Mesendoderm (in vitro differentiated cells): ENCODE measurements at regions not wholly inside any gene's neighbourhood (a gene's known extent, or its start where the extent isn't known, plus 50 kb on each side); places are given as distances from the start of the nearest gene placed in this dataset.

ENCODE experiments used
- DNase-seq: peaks from one replicate; pipeline ENCODE4 v3.0.0; 2013
- H2AK5ac ChIP-seq: 2 replicates; pipeline ENCODE4 v1.6.1; 2013; ENCODE audit warnings: low read length, inconsistent platforms
- H2BK120ac ChIP-seq: 2 replicates; pipeline ENCODE4 v1.6.1; 2013; ENCODE audit warnings: low read depth, mild to moderate bottlenecking, low read length, moderate library complexity, mixed read lengths
- H2BK15ac ChIP-seq: replicated peaks from 2 replicates; pipeline ENCODE4 v1.6.1; 2013; ENCODE audit warnings: low read depth, mild to moderate bottlenecking, moderate library complexity
- H2BK5ac ChIP-seq: 2 replicates; pipeline ENCODE4 v1.6.1; 2013; ENCODE audit warnings: low read length, inconsistent platforms
- H3K18ac ChIP-seq: 2 replicates; pipeline ENCODE4 v1.6.1; 2013; ENCODE audit warnings: mild to moderate bottlenecking, low read length, mixed read lengths
- H3K23ac ChIP-seq: one replicate; pipeline ENCODE4 v1.6.1; 2013; ENCODE audit warnings: low read length
- H3K27ac ChIP-seq: 2 replicates; pipeline ENCODE4 v1.5.1; 2013; ENCODE audit warnings: low read depth, mild to moderate bottlenecking, inconsistent platforms, low read length, moderate library complexity
- H3K27me3 ChIP-seq: 2 replicates; pipeline ENCODE4 v1.6.1; 2013; ENCODE audit warnings: low read length, control low read depth, mild to moderate bottlenecking, inconsistent platforms; ENCODE audit not compliant: insufficient read depth, poor library complexity
- H3K36me3 ChIP-seq: 2 replicates; pipeline ENCODE4 v1.6.1; 2013; ENCODE audit warnings: low read length, inconsistent platforms; ENCODE audit not compliant: control insufficient read depth, insufficient read depth
- H3K4ac ChIP-seq: one replicate; pipeline ENCODE4 v1.6.1; 2013; ENCODE audit warnings: low read depth, mild to moderate bottlenecking, low read length, moderate library complexity
- H3K4me1 ChIP-seq: 2 replicates; pipeline ENCODE4 v1.6.1; 2013; ENCODE audit warnings: low read depth, low read length, inconsistent platforms; ENCODE audit not compliant: control insufficient read depth
- H3K4me2 ChIP-seq: 2 replicates; pipeline ENCODE4 v1.6.1; 2013; ENCODE audit warnings: low read length
- H3K4me3 ChIP-seq: 2 replicates; pipeline ENCODE4 v1.5.1; 2013; ENCODE audit warnings: mild to moderate bottlenecking, low read length
- H3K56ac ChIP-seq: one replicate; pipeline ENCODE4 v1.6.1; 2013; ENCODE audit warnings: low read length
- H3K79me1 ChIP-seq: 2 replicates; pipeline ENCODE4 v1.6.1; 2013; ENCODE audit warnings: low read length, inconsistent platforms
- H3K79me2 ChIP-seq: 2 replicates; pipeline ENCODE4 v1.6.1; 2013; ENCODE audit warnings: mild to moderate bottlenecking, low read length; ENCODE audit not compliant: control insufficient read depth, insufficient read depth
- H3K9ac ChIP-seq: 2 replicates; pipeline ENCODE4 v1.6.1; 2013; ENCODE audit warnings: low read length, inconsistent platforms
- H4K5ac ChIP-seq: one replicate; pipeline ENCODE4 v1.6.1; 2013; ENCODE audit warnings: low read length
- H4K8ac ChIP-seq: one replicate; pipeline ENCODE4 v1.6.1; 2013; ENCODE audit warnings: low read depth, mild to moderate bottlenecking, control low read depth, low read length, moderate library complexity
- WGBS: extraction: QIAGEN DNeasy Blood & Tissue Kit; methylation state at CpG from one replicate; pipeline ENCODE4 v1.1.7; 2013; ENCODE audit warnings: low lambda C conversion rate, missing lambda C conversion rate; ENCODE audit not compliant: insufficient coverage; ENCODE audit errors: extremely low coverage; 5-methylcytosine and 5-hydroxymethylcytosine counted together

- no peak overlapping the region for H4K8ac ChIP-seq
- no peak overlapping the region for H2AK5ac ChIP-seq
- no peak overlapping the region for H3K18ac ChIP-seq
- H3K23ac ChIP-seq: no peak overlapping the region
- no peaks in the 10 kb centered on the region for H3K27me3 ChIP-seq
- H4K5ac ChIP-seq: no peak overlapping the region
- H3K79me1 ChIP-seq: no peaks in the 10 kb centered on the region
- H2BK15ac ChIP-seq: no peak overlapping the region
- no peak overlapping the region for H3K4ac ChIP-seq
- no peak overlapping the region for H3K9ac ChIP-seq
- H3K79me2 ChIP-seq: no peaks in the 10 kb centered on the region
- no peaks in the 10 kb centered on the region for H3K4me1 ChIP-seq
- H3K4me2 ChIP-seq: no peak overlapping the region
- H3K4me3 ChIP-seq: no peak overlapping the region
- DNase-seq: no peak
- no peaks in the 10 kb centered on the region for H3K36me3 ChIP-seq
- WGBS: no CpG with 5 or more reads among the region's 4 CpGs
- H3K56ac ChIP-seq: no peak overlapping the region
- H2BK120ac ChIP-seq: no peak overlapping the region
- no peak overlapping the region for H3K27ac ChIP-seq
- no peak overlapping the region for H2BK5ac ChIP-seq
Observed at GRCh38 chr5:133738271-133738670, 125.9 kb upstream of the FSTL4 start.

- H3K9ac ChIP-seq: no peak overlapping the region
- H3K79me2 ChIP-seq: no peaks in the 10 kb centered on the region
- no peak overlapping the region for H3K4me2 ChIP-seq
- no peak overlapping the region for H3K4ac ChIP-seq
- no peak for DNase-seq
- no CpG with 5 or more reads among the region's 5 CpGs for WGBS
- H2AK5ac ChIP-seq: no peak overlapping the region
- no peak overlapping the region for H2BK15ac ChIP-seq
- no peaks in the 10 kb centered on the region for H3K36me3 ChIP-seq
- no peak overlapping the region for H2BK5ac ChIP-seq
- no peak overlapping the region for H3K56ac ChIP-seq
- H3K4me1 ChIP-seq: no peaks in the 10 kb centered on the region
- no peak overlapping the region for H3K18ac ChIP-seq
- no peak overlapping the region for H3K27ac ChIP-seq
- H2BK120ac ChIP-seq: no peak overlapping the region
- no peaks in the 10 kb centered on the region for H3K79me1 ChIP-seq
- no peak overlapping the region for H3K23ac ChIP-seq
- H3K27me3 ChIP-seq: no peaks in the 10 kb centered on the region
- H4K5ac ChIP-seq: no peak overlapping the region
- no peak overlapping the region for H4K8ac ChIP-seq
- no peak overlapping the region for H3K4me3 ChIP-seq
Observed at GRCh38 chr5:133736512-133736911, 124.2 kb upstream of the FSTL4 start.

- Histone ChIP-seq H3K56ac (no peak overlapping the region), H3K27me3 (no peaks in the 10 kb centered on the region), H3K36me3 (no peaks in the 10 kb centered on the region), H3K23ac (no peak overlapping the region), H3K4me1 (no peaks in the 10 kb centered on the region), H4K5ac (no peak overlapping the region), H4K8ac (no peak overlapping the region), H2BK5ac (no peak overlapping the region), H3K4ac (no peak overlapping the region), H2BK15ac (no peak overlapping the region), H3K79me1 (no peaks in the 10 kb centered on the region), H3K4me2 (no peak overlapping the region), H3K18ac (no peak overlapping the region), H3K9ac (no peak overlapping the region), H2AK5ac (no peak overlapping the region), H2BK120ac (no peak overlapping the region), H3K4me3 (no peak overlapping the region), H3K79me2 (no peaks in the 10 kb centered on the region), H3K27ac (no peak overlapping the region)
- DNase-seq: peak; percentile 25
- no CpG with 5 or more reads among the region's 9 CpGs for WGBS
Observed at GRCh38 chr5:133735346-133735745, 123.0 kb upstream of the FSTL4 start.

GRCh38 chr5:133734916-133735315 is 122.6 kb upstream of the FSTL4 start:
- DNase-seq: no peak
- H3K56ac ChIP-seq: no peak overlapping the region
- no peak overlapping the region for H2BK15ac ChIP-seq
- no peak overlapping the region for H3K4me2 ChIP-seq
- H2BK5ac ChIP-seq: no peak overlapping the region
- no peaks in the 10 kb centered on the region for H3K79me2 ChIP-seq
- no peaks in the 10 kb centered on the region for H3K79me1 ChIP-seq
- H2AK5ac ChIP-seq: no peak overlapping the region
- no peak overlapping the region for H3K4me3 ChIP-seq
- H3K23ac ChIP-seq: no peak overlapping the region
- no peak overlapping the region for H3K4ac ChIP-seq
- no peaks in the 10 kb centered on the region for H3K4me1 ChIP-seq
- no peaks in the 10 kb centered on the region for H3K27me3 ChIP-seq
- no peaks in the 10 kb centered on the region for H3K36me3 ChIP-seq
- H2BK120ac ChIP-seq: no peak overlapping the region
- no peak overlapping the region for H3K9ac ChIP-seq
- no peak overlapping the region for H4K8ac ChIP-seq
- no peak overlapping the region for H3K18ac ChIP-seq
- no CpG with 5 or more reads among the region's 8 CpGs for WGBS
- no peak overlapping the region for H4K5ac ChIP-seq
- no peak overlapping the region for H3K27ac ChIP-seq

GRCh38 chr5:133732536-133732935 is 120.2 kb upstream of the FSTL4 start:
- Histone ChIP-seq H3K23ac (no peak overlapping the region), H3K4me1 (no peaks in the 10 kb centered on the region), H2BK120ac (no peak overlapping the region), H3K79me1 (no peaks in the 10 kb centered on the region), H3K27me3 (no peaks in the 10 kb centered on the region), H3K4ac (no peak overlapping the region), H2AK5ac (no peak overlapping the region), H2BK15ac (no peak overlapping the region), H3K79me2 (no peaks in the 10 kb centered on the region), H3K36me3 (no peaks in the 10 kb centered on the region), H3K27ac (no peak overlapping the region), H3K56ac (no peak overlapping the region), H2BK5ac (no peak overlapping the region), H4K5ac (no peak overlapping the region), H3K9ac (no peak overlapping the region), H4K8ac (no peak overlapping the region), H3K4me3 (no peak overlapping the region), H3K4me2 (no peak overlapping the region), H3K18ac (no peak overlapping the region)
- no peak for DNase-seq
- WGBS: no CpG with 5 or more reads among the region's 10 CpGs

GRCh38 chr5:133731951-133732350 is 119.6 kb upstream of the FSTL4 start:
- H3K4me1 ChIP-seq: no peaks in the 10 kb centered on the region
- no peak overlapping the region for H2BK5ac ChIP-seq
- H3K9ac ChIP-seq: no peak overlapping the region
- H4K5ac ChIP-seq: no peak overlapping the region
- H3K56ac ChIP-seq: no peak overlapping the region
- H3K27me3 ChIP-seq: no peaks in the 10 kb centered on the region
- no peaks in the 10 kb centered on the region for H3K36me3 ChIP-seq
- no peaks in the 10 kb centered on the region for H3K79me2 ChIP-seq
- H3K79me1 ChIP-seq: no peaks in the 10 kb centered on the region
- H3K4ac ChIP-seq: no peak overlapping the region
- DNase-seq: no peak
- no peak overlapping the region for H4K8ac ChIP-seq
- H3K4me3 ChIP-seq: no peak overlapping the region
- no CpG with 5 or more reads among the region's 3 CpGs for WGBS
- no peak overlapping the region for H2BK120ac ChIP-seq
- no peak overlapping the region for H2AK5ac ChIP-seq
- H3K4me2 ChIP-seq: no peak overlapping the region
- H2BK15ac ChIP-seq: no peak overlapping the region
- no peak overlapping the region for H3K23ac ChIP-seq
- H3K18ac ChIP-seq: no peak overlapping the region
- no peak overlapping the region for H3K27ac ChIP-seq
